ENCODE measurements at regions not wholly inside any gene's neighbourhood (a gene's known extent, or its start where the extent isn't known, plus 50 kb on each side); places are given as distances from the start of the nearest gene placed in this dataset.

DNA sequence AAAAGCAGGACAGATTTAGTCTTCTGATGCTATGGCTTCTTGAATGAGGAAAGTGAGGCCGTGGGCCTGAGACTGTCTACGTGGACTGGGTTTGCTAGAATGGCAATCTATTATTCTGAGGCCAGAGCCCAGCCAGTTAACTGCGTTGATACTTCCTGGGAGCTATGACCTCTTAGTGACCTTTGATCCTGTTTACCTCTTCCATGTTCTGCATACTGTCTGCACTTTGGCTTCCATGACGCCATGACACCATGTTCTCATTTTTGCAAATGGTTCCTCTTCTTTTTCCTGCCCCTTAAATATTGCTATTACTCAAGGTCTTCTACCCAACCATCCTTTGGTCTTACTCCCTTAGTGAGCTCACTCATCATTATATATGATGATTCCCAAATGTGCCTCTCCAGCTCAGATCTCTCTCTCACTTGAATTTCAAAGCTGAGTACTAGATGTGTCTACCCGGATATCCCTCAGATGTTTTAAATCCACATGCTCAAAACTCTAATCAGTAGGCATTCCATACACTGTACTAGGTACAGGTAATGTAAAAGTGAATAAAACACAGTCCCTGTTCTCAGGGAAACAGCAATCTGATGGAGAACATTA lies 66.1 kb upstream of the ATP1A1 start:
- no peak for DNase-seq (ENCODE audit: insufficient read length)
- no peak for TF ChIP-seq POLR2A (IDR thresholded peaks at IDR 0.05; ENCODE audit: low read depth, low read length)

DNA sequence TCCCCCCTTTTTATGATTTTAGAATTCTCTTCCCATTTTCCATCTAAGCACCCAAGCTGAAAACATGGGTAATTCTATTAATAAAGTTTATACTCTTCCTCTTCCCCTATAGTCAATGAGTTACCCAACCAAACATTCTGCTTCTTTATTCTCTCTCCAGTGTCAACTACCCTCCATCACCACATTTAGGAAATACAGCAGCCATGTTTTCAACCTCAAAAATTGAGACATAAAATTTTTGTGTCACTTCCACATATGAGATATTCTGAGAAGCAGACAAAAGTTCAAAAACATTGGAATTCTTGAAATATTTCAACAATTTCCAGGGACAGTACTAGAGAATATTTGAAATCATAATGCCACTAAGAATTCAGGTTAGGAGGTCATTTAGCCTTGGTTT lies 64.8 kb upstream of the ATP1A1 start:
- TF ChIP-seq POLR2AphosphoS5 (IDR thresholded peaks at IDR 0.05; ENCODE audit: low read depth, low read length) (no peak), TAF1 (IDR thresholded peaks at IDR 0.05; ENCODE audit: borderline replicate concordance, low read depth, low read length) (no peak), POLR2A (IDR thresholded peaks at IDR 0.05; ENCODE audit: low read depth, low read length) (no peak)
- no peak for FAIRE-seq
- no peak for DNase-seq (ENCODE audit: insufficient read length)

More for the DNA sequence above, 66.1 kb upstream of the ATP1A1 start:
- FAIRE-seq = no peak

DNA sequence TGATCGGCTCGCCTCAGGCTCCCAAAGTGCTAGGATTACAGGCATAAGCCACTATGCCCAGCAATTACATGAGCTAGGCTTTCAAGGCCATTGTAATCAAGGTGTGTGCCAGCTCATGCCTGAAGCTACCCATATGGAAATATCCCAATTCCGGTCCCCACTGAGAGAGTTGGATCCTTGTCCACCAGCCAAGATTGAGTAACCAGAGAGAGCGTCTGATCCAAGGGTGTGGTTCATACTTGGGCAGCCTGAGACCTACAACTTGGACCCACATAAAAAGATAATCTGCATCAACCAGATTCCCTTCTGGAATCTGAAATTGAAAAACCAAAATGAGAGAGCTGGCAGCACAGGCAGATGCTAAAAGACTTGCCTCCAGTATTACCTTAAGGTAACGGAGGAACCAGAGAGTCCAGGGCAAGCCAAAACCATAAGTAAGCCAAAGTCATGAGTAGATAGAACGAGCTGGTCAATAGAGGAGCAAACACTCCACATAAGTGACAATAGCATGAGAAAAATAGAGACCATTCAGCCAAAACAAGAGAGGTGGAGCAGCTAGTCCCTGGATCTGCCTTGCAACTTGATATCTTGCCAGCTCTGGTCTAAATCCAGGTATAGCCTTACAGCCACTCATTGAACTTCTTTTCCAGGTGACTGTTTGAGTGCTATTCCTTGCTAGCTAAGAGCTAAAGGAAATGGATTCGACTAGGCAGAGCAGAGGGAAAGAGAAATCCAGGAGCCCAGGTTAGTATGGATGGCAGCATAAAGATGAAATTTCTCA lies 63.8 kb upstream of the ATP1A1 start:
- no peak for DNase-seq (ENCODE audit: insufficient read length)

DNA sequence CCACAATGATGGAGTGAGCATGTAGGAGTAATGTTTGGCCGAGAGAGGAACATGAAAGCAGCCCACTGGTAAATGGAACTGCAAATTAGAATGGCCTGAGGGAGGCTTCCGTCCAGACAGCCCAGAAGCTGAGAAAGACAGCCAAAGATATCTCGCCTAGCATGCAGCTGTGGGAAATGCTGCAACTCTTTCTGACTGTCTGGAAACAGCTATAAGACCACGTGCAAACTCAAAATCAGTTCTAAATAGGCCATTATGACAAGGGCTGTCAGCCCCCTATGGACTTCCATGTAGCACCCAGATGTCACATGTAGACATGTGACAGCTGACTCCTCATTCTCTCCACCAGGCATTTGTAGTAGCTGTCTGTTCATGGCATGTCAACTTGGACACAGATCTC lies 62.9 kb upstream of the ATP1A1 start:
- no peak for TF ChIP-seq POLR2A (IDR thresholded peaks at IDR 0.05; ENCODE audit: low read depth, low read length)
- no peak for TF ChIP-seq TAF1 (IDR thresholded peaks at IDR 0.05; ENCODE audit: borderline replicate concordance, low read depth, low read length)
- TF ChIP-seq POLR2AphosphoS5 (IDR thresholded peaks at IDR 0.05; ENCODE audit: low read depth, low read length) = no peak
- DNase-seq (ENCODE audit: insufficient read length) (no peak), FAIRE-seq (no peak)

More for the DNA sequence above, 63.8 kb upstream of the ATP1A1 start:
- FAIRE-seq = no peak
- no peak for TF ChIP-seq TAF1 (IDR thresholded peaks at IDR 0.05; ENCODE audit: borderline replicate concordance, low read depth, low read length)
- no peak for TF ChIP-seq POLR2A (IDR thresholded peaks at IDR 0.05; ENCODE audit: low read depth, low read length)
- no peak for TF ChIP-seq POLR2AphosphoS5 (IDR thresholded peaks at IDR 0.05; ENCODE audit: low read depth, low read length)

DNA sequence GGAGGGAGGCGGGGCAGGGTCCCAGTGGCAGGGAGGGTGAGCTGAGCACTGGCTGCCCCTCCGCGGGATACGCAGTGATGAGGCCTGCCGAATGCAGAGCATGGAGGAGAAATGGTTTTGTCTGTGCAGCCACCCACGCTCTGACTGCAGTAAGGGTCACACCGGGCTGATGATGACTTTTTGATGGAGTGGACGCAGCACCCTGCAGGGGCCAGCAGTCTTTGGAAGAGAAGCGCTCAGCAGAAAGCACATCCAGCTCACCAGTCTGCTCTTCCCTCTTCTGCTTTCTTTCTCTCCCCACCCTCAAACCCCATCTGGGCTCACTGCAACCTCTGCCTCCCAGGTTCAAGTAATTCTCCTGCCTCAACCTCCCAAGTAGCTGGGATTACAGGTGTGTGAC lies 61.9 kb upstream of the ATP1A1 start:
- no peak for DNase-seq (ENCODE audit: insufficient read length)
- FAIRE-seq = no peak
- no peak for TF ChIP-seq POLR2A (IDR thresholded peaks at IDR 0.05; ENCODE audit: low read depth, low read length)
- TF ChIP-seq POLR2AphosphoS5 (IDR thresholded peaks at IDR 0.05; ENCODE audit: low read depth, low read length) = no peak
- TF ChIP-seq TAF1 (IDR thresholded peaks at IDR 0.05; ENCODE audit: borderline replicate concordance, low read depth, low read length) = no peak

DNA sequence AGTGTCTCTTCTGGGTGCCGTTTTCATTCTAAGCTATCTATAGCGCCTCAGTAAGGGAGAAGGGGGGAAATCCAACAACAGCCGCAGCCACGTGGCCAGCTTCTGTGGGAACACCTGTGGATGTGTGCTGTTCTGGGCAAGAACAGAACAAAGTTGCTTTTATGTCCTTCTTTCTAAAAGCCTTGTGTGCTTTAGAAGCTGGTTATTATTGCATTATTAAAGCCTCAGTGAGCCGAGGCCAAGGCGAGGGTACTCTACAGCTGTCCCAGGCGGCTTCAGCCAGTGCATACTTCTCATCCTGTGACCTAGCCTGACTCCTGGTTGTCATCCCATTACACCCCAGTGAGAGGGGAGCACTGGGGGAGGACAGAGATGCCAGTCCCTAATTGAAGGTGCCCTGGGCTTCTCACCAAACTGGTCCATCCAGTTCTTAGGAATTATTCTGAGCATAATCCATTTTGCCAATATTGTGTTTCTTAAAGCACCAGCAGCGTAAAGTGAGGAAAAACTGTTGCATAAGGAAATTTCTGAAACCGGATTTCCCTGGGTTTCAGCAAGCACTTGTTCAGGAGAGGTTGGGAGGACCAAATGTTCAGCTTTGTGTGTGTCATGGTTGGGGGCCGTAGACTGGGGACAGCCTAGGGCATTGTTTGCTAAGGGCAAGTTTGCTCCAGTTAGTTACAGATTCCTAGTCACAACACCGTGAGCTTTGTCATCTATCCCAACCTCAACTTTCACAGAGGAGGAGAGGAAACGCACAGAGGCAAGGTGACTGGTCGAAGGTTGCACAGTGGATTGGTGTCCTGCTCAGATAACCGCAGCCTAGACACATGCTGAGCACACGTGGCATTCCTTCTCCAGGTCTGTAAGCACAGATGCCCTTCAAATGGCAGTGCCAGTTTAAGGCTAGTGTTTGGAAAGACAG lies 61.0 kb upstream of the ATP1A1 start:
- TF ChIP-seq TAF1 (IDR thresholded peaks at IDR 0.05; ENCODE audit: borderline replicate concordance, low read depth, low read length) (no peak), POLR2AphosphoS5 (IDR thresholded peaks at IDR 0.05; ENCODE audit: low read depth, low read length) (no peak), POLR2A (IDR thresholded peaks at IDR 0.05; ENCODE audit: low read depth, low read length) (no peak)

DNA sequence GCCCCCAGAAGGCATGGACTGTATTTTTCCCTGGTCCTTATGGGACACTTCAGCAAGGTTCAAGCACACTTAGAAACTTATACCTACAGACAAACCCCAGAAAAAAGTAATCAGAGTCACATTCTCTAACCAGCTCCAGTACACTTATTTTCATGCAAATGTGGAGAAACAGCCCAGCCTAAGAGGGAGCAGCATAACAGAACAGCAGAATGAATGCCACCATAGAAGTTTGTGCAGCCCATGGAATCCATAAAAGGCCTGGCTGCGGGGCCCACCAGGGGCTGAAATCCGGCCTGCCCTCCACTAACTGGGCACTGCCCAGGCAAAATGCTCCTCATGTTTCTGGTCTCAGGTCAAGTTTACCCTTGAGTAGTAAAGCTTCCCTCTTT lies 60.4 kb upstream of the ATP1A1 start:
- TF ChIP-seq POLR2A (IDR thresholded peaks at IDR 0.05; ENCODE audit: low read depth, low read length) (no peak), TAF1 (IDR thresholded peaks at IDR 0.05; ENCODE audit: borderline replicate concordance, low read depth, low read length) (no peak), POLR2AphosphoS5 (IDR thresholded peaks at IDR 0.05; ENCODE audit: low read depth, low read length) (no peak)
- DNase-seq (ENCODE audit: insufficient read length) (no peak), FAIRE-seq (no peak)

More for the DNA sequence above, 61.0 kb upstream of the ATP1A1 start:
- DNase-seq (ENCODE audit: insufficient read length) = no peak
- FAIRE-seq = no peak

DNA sequence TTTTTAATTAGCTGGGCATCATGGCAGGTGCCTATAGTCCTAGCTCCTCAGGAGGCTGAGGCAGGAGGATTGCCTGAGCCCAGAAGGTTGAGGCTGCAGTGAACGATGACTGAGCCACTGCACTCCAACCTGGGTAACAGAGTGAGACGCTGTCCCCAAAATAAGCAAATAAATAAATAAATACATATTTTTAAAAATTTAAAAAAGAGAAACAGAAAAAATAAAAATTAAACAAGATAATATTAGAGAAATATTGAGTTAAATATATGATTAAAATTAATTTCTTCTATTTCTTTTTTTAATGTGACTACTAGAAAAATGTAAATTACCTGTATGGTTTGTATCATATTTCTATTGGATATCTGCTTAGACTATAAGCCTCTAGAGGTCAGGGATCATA lies 59.3 kb upstream of the ATP1A1 start:
- no peak for FAIRE-seq
- no peak for DNase-seq (ENCODE audit: insufficient read length)
- TF ChIP-seq POLR2A (IDR thresholded peaks at IDR 0.05; ENCODE audit: low read depth, low read length) = no peak
- TF ChIP-seq POLR2AphosphoS5 (IDR thresholded peaks at IDR 0.05; ENCODE audit: low read depth, low read length) = no peak
- no peak for TF ChIP-seq TAF1 (IDR thresholded peaks at IDR 0.05; ENCODE audit: borderline replicate concordance, low read depth, low read length)

DNA sequence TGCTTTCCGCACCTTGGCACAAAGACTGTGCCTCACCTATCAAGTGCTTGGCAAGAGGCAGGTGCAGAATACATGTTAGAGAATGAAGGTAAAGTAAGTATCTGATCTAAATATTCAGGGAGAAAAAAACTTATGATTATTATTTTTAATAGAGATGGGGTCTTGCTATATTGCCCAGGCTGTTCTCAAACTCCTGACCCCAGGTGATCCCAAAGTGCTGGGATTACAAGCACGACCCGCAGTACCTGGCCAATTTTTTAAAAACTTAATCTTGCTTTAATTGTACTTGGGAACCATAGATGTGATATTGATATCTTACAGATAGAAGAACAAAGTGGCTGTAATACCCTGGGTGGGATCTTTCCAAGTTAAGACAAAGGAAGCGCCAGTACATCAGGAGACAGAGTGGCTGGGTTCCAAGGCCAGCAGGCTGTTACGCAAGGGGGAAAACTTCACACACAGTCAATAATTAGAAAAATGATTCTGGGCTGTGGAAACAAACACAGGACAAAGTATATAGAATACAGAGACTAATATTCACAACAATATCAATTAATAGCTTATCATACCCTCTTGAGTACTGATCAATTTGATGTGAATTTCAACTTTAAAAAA lies 58.6 kb upstream of the ATP1A1 start:
- TF ChIP-seq POLR2AphosphoS5 (IDR thresholded peaks at IDR 0.05; ENCODE audit: low read depth, low read length) = no peak
- no peak for TF ChIP-seq TAF1 (IDR thresholded peaks at IDR 0.05; ENCODE audit: borderline replicate concordance, low read depth, low read length)
- no peak for TF ChIP-seq POLR2A (IDR thresholded peaks at IDR 0.05; ENCODE audit: low read depth, low read length)
- DNase-seq (ENCODE audit: insufficient read length) (no peak), FAIRE-seq (no peak)

DNA sequence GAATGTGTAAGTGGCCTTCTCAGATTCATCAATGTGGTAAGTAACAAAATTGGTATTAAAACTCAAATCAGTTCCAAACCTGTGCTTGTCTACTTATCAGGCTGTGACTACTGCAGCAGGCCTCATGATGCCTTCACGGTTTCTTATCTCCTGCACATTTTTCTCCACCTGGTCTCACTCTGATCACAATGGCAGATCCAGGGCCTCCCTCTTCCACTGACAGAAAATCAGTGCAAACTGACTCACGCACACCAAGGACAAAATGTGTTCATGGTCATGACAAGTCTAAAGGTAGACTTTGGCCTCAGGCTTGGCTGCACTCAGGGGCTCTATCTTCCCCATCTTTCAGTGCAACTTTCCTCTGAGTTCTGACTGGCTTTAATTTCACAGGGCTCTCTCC lies 56.7 kb upstream of the ATP1A1 start:
- TF ChIP-seq TAF1 (IDR thresholded peaks at IDR 0.05; ENCODE audit: borderline replicate concordance, low read depth, low read length) (no peak), POLR2AphosphoS5 (IDR thresholded peaks at IDR 0.05; ENCODE audit: low read depth, low read length) (no peak), POLR2A (IDR thresholded peaks at IDR 0.05; ENCODE audit: low read depth, low read length) (no peak)
- DNase-seq (ENCODE audit: insufficient read length) (no peak), FAIRE-seq (no peak)

DNA sequence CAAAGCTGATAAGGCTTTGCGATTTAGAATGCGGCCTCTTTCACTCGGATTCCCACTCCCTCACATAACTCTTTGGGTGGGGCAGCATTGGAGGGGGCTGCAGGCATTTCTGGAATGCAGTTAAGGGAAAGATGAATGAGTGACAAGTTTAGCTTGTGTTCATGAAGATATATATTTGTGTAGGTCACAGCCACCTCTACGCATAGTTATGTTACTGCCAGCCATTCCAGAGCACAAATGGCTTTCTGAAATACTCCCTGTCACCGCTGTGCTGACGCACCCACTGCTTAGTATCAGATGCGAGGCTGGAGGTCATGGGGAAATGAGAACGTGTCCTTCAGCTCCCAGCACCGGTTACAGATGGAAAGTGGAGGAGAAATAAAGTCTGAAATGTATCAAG lies 54.1 kb upstream of the ATP1A1 start:
- TF ChIP-seq POLR2A (IDR thresholded peaks at IDR 0.05; ENCODE audit: low read depth, low read length) (no peak), TAF1 (IDR thresholded peaks at IDR 0.05; ENCODE audit: borderline replicate concordance, low read depth, low read length) (no peak), POLR2AphosphoS5 (IDR thresholded peaks at IDR 0.05; ENCODE audit: low read depth, low read length) (no peak)
- no peak for FAIRE-seq
- no peak for DNase-seq (ENCODE audit: insufficient read length)

Measured in GM12892 (cell line).